Eye (tissue), 1 donor: ENCODE measurements at regions not wholly inside any gene's neighbourhood (a gene's known extent, or its start where the extent isn't known, plus 50 kb on each side); places are given as distances from the start of the nearest gene placed in this dataset.

Experiments
- DNase-seq: peaks from one replicate; pipeline ENCODE4 v3.0.0-alpha.2; 2015

GRCh38 chr16:79808731-79809130 lies 208.2 kb upstream of the MAF start:
- no peak for DNase-seq

GRCh38 chr16:79806757-79807156 lies 206.2 kb upstream of the MAF start:
- DNase-seq, result no peak

GRCh38 chr16:79805621-79806020 lies 205.1 kb upstream of the MAF start:
- peak; percentile 20 for DNase-seq

GRCh38 chr16:79801646-79802045 lies 201.1 kb upstream of the MAF start:
- no peak for DNase-seq

- no peak for DNase-seq
Measured at GRCh38 chr16:79800016-79800608, 199.6 kb upstream of the MAF start.

GRCh38 chr16:79798416-79799053 lies 198.0 kb upstream of the MAF start:
- no peak for DNase-seq

GRCh38 chr16:79797486-79797885 lies 196.9 kb upstream of the MAF start:
- DNase-seq, result no peak

GRCh38 chr16:79795556-79795955 lies 195.0 kb upstream of the MAF start:
- no peak for DNase-seq

GRCh38 chr16:79794941-79795340 lies 194.4 kb upstream of the MAF start:
- no peak for DNase-seq

- peak; percentile 50 for DNase-seq
Measured at GRCh38 chr16:79792664-79793351, 192.3 kb upstream of the MAF start.

GRCh38 chr16:79792076-79792475 lies 191.5 kb upstream of the MAF start:
- DNase-seq, result no peak

- DNase-seq, result no peak
Measured at GRCh38 chr16:79790854-79791253, 190.3 kb upstream of the MAF start.

GRCh38 chr16:79788949-79789348 lies 188.4 kb upstream of the MAF start:
- no peak for DNase-seq

GRCh38 chr16:79786389-79786788 lies 185.9 kb upstream of the MAF start:
- no peak for DNase-seq

- no peak for DNase-seq
Measured at GRCh38 chr16:79784007-79784406, 183.5 kb upstream of the MAF start.

GRCh38 chr16:79777679-79778078 lies 177.1 kb upstream of the MAF start:
- DNase-seq, result no peak

- peak; percentile 65 for DNase-seq
Measured at GRCh38 chr16:79776243-79776847, 175.8 kb upstream of the MAF start.

- no peak for DNase-seq
Measured at GRCh38 chr16:79772784-79773183, 172.2 kb upstream of the MAF start.

- DNase-seq, result no peak
Measured at GRCh38 chr16:79772048-79772447, 171.5 kb upstream of the MAF start.

- DNase-seq, result peak; percentile 96
Measured at GRCh38 chr16:79770244-79771064, 169.9 kb upstream of the MAF start.

GRCh38 chr16:79769928-79770243 lies 169.3 kb upstream of the MAF start:
- DNase-seq, result no peak

GRCh38 chr16:79769270-79769927 lies 168.9 kb upstream of the MAF start:
- no peak for DNase-seq
